BE2C (cell line): ENCODE measurements at regions not wholly inside any gene's neighbourhood (a gene's known extent, or its start where the extent isn't known, plus 50 kb on each side); places are given as distances from the start of the nearest gene placed in this dataset.

Experiments
- DNase-seq: peaks from one replicate; pipeline ENCODE4 v3.0.0-alpha.2; 2020
- H3K27me3 ChIP-seq: fragments of 250-450 bp; sonication (Bioruptor Pico); 2 replicates; pipeline ENCODE4 v1.5.1; 2020; ENCODE audit warnings: mild to moderate bottlenecking
- H3K36me3 ChIP-seq: fragments of 250-450 bp; sonication (Bioruptor Pico); 2 replicates; pipeline ENCODE4 v1.5.1; 2020; ENCODE audit warnings: mild to moderate bottlenecking
- H3K4me1 ChIP-seq: fragments of 250-450 bp; sonication (Bioruptor Pico); 2 replicates; pipeline ENCODE4 v1.5.1; 2020
- H3K4me3 ChIP-seq: 2 replicates; pipeline ENCODE4 v1.5.1; 2011; ENCODE audit warnings: low read depth, low read length
- H3K9me3 ChIP-seq: fragments of 250-450 bp; sonication (Bioruptor Pico); 2 replicates; pipeline ENCODE4 v1.5.1; 2020
- CTCF ChIP-seq: IDR thresholded peaks from 2 replicates; pipeline ENCODE4 v1.5.1; 2012; ENCODE audit warnings: mild to moderate bottlenecking, low read depth, low read length

GRCh38 chr3:28036599-28037575 lies 204.5 kb upstream of the CMC1 start:
- Histone ChIP-seq H3K4me1 (no peaks in the 10 kb centered on the region), H3K4me3 (no peak overlapping the region), H3K27me3 (no peaks in the 10 kb centered on the region), H3K9me3 (no peaks in the 10 kb centered on the region), H3K36me3 (no peaks in the 10 kb centered on the region)
- DNase-seq: no peak
- no peak for TF ChIP-seq CTCF

GRCh38 chr3:28039234-28039633 lies 202.2 kb upstream of the CMC1 start:
- H3K4me1 ChIP-seq: no peaks in the 10 kb centered on the region
- no peaks in the 10 kb centered on the region for H3K36me3 ChIP-seq
- DNase-seq: no peak
- H3K27me3 ChIP-seq: no peaks in the 10 kb centered on the region
- TF ChIP-seq CTCF: no peak
- no peak overlapping the region for H3K4me3 ChIP-seq
- H3K9me3 ChIP-seq: no peaks in the 10 kb centered on the region

- Histone ChIP-seq H3K4me3 (no peak overlapping the region), H3K27me3 (no peaks in the 10 kb centered on the region), H3K36me3 (no peaks in the 10 kb centered on the region), H3K4me1 (no peaks in the 10 kb centered on the region), H3K9me3 (no peaks in the 10 kb centered on the region)
- TF ChIP-seq CTCF: no peak
- DNase-seq: no peak
Measured at GRCh38 chr3:28039829-28040228, 201.6 kb upstream of the CMC1 start.

- no peak for TF ChIP-seq CTCF
- no peaks in the 10 kb centered on the region for H3K36me3 ChIP-seq
- no peak for DNase-seq
- no peaks in the 10 kb centered on the region for H3K4me1 ChIP-seq
- no peaks in the 10 kb centered on the region for H3K27me3 ChIP-seq
- no peaks in the 10 kb centered on the region for H3K9me3 ChIP-seq
- H3K4me3 ChIP-seq: no peak overlapping the region
Measured at GRCh38 chr3:28042095-28042635, 199.3 kb upstream of the CMC1 start.

- Histone ChIP-seq H3K27me3 (no peaks in the 10 kb centered on the region), H3K36me3 (no peaks in the 10 kb centered on the region), H3K4me1 (no peaks in the 10 kb centered on the region), H3K9me3 (no peaks in the 10 kb centered on the region), H3K4me3 (no peak overlapping the region)
- no peak for TF ChIP-seq CTCF
- no peak for DNase-seq
Measured at GRCh38 chr3:28042707-28043106, 198.7 kb upstream of the CMC1 start.

GRCh38 chr3:28050120-28050519 lies 191.3 kb upstream of the CMC1 start:
- no peak for TF ChIP-seq CTCF
- DNase-seq: no peak
- no peak overlapping the region for H3K4me3 ChIP-seq

More at GRCh38 chr3:28050120-28050519, 191.3 kb upstream of the CMC1 start:
- Histone ChIP-seq H3K36me3 (no peaks in the 10 kb centered on the region), H3K9me3 (no peaks in the 10 kb centered on the region), H3K4me1 (no peaks in the 10 kb centered on the region), H3K27me3 (no peaks in the 10 kb centered on the region)
